GM19328 (cell line): ENCODE measurements at regions not wholly inside any gene's neighbourhood (a gene's known extent, or its start where the extent isn't known, plus 50 kb on each side); places are given as distances from the start of the nearest gene placed in this dataset.

Source experiments
- ATAC-seq: cut with Tn5 transposase; IDR thresholded peaks from one replicate; pipeline ENCODE4 v1.9.1; 2021; ENCODE audit warnings: mild to moderate bottlenecking, moderate library complexity; ENCODE audit not compliant: unreplicated experiment

DNA sequence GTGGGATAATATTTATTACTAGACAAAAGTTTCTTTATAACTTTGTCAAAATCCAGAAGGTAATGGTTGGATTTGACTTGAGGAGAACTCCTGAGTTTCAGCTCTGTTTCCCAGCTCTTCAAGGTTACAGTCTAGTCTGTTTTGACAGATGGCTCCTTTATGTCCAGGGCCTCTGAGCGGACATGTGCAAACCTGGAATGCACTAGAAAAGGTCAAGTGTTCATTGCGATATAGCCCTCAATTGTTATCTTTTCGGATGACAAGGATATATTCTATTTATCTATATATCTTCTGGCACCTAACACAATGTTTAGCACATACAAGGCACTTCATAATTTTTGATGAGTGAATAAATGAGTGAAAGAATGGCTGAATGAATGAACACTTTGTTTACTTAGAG is 513.2 kb upstream of the GOLIM4 start:
- ATAC-seq, result no peak

DNA sequence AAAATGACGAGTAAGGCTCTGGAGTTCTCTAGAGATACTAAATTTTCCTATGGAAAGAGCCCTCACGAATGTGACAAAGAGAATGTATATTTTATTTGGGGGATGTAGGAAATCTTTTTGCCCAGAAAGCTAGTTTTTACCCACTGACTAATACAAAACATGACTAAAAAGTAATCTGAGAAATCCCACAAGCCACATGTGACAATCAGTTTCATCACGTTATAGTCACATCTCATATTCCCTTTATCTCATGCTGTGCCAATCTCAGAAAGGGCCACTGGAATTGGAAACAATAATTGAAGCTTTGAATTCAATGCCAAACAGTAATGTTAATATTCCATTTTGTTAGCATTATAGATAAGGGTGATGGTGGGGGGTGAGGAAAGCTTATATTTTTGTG is 509.0 kb upstream of the GOLIM4 start:
- ATAC-seq, result no peak

DNA sequence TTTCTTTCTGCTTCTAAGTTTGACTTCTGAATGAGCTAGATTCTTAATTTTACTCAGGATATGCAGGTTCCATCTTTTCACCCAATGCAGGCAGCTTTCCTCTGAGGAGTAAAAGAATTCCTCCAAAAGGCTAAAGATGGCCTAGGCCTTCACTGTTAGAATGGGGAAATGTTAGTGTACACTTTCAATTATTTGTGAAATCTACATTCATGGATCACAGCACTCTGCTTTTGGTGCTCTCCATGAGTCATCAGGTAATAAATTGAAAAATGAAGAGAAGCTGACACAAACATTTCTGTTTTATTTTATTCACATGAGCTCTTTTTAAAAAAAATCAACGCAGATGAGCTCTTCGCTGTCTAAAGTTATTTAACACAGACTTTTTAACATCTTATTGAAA is 502.5 kb upstream of the GOLIM4 start:
- ATAC-seq, result no peak

DNA sequence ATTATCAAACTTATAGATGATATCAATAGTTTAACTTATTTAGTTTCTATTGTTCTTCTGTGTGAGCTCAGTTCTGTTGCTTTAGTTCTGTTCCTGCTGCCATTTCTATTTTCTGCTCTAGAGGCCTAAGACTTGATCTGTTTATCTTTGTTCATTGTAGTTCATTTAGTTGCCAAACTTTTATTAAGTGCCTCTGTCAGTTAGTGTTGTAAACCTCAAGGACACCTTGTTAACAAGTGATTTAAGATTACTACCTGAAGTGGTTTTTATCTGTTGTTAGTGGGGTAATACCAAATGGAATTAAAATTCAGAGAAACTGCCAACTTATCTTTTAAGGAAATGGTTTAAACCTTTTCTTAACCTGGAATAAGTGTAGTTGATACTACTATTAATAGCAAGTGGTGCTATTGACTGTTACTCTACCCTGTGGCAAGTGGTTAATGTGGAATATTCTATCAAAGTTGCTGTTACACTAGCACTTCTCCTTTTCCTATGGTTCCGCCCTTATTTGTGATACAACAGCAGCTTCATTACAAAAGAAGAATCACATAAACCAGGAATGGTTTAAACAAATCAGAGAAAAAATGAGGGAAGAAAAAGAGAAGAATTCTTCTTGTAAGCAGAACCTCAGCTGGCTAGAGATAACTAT is 500.6 kb upstream of the GOLIM4 start:
- ATAC-seq, result no peak

DNA sequence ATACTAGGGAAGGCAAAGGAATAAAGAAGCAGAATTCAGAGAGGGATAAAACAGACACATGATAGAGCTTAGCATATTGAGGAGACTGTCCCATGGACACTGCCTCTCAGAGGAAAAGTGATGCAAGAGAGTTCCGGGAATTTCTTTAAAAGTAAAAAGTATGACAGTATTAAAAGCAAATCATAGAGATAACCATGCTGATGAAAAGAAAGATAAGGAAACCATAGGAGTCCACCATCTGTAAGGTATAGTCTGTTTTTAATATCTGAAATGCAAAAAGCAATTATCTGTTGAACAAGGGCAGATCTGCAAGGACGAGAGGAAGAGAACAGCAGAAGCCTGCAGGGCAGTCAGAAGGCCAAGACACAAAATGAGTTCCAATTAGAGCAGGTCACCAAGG is 495.9 kb upstream of the GOLIM4 start:
- no peak for ATAC-seq

DNA sequence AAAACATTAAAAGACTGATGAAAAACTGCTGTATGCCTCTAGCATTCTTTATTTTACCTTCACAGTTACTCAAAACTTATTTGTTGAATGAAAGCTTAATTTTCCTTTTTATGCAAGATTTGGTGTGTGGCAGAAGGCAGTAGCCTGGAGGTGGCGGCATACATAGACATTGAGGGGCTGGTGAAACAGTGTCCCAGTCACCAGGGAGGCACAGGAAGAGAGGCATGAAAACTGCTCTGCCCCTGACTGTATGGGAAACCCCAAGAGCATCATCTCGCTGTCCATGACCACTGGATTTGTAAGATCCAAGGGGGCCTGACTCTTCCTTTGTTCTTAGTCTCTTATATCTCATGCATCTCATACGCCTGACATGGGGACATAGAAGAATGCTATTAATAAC is 493.7 kb upstream of the GOLIM4 start:
- ATAC-seq, result no peak

DNA sequence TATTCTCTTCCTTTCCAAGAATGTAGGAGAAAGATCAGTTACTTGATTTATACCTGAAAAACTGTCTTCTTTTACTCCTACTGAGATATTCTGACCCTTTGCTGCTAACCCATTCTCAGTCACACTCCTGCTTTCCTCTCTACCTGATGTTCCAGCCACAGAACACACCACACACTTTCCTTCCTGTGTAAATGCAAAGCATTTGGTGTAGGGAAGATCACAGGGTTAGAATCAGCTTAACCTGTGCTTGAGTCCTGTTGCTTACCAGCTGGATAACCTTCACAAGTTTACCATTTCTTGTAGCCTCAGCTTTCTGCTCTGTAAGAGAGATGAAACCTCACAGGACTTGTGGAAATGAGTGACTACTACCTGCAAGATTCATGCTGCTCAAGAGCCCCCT is 489.8 kb upstream of the GOLIM4 start:
- ATAC-seq, result no peak

DNA sequence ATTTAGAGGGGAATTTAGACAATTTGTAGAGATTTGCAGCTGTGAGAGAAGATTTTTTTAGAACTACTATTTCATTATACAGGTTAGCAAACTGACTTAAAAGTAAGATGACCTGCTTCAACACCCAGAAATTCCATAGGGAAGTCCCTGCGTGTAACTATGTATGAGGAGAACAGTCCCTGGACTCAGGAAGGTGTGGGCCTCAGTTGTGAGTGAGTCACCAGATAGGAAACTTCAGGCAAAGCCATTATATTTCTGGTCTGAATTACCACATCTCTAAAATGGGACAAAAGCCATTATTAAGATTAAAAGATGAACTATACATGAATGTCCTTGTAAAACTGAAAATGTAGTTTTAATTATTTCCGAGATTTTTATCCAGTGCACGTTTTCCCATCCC is 488.3 kb upstream of the GOLIM4 start:
- no peak for ATAC-seq

DNA sequence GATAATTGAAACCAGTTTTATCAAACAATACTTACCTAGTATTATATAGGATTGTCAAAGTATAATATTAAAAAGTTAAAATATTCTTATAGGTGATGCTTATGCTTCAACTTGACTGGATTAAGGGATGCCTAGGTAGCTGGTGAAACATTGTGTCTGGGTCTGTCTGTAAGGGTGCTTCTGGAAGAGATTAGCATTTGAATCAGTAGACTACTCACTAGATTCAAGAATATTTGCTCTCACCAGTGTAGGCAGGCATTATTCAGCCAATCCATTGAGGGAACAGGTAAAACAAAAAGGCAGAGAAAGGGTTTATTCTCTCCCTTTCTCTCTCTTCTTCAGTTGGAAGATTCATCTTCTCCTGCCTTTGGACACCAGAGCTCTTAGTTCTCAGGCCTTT is 486.8 kb upstream of the GOLIM4 start:
- ATAC-seq, result no peak

DNA sequence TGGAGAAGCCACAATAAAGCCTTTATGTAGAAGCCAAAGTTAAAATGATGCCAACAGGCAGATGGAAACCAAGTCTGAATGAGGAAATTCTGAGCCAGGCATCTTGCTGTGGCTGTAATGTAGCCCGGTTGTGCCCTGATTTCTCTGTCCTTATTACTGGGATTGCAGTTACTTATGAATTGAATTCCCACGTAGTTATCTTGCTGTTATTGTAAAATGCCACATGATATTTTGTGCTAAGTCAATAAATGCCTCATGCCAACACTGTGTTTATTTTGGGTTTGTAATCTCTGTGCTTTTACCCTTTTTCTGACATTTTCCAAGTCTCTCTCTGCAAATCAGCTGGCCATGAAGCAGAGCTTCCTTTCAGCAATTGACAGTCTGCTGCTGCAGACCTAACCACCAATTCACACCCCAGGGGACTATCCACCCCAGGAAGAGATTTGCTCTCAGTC is 486.1 kb upstream of the GOLIM4 start:
- ATAC-seq, result no peak

DNA sequence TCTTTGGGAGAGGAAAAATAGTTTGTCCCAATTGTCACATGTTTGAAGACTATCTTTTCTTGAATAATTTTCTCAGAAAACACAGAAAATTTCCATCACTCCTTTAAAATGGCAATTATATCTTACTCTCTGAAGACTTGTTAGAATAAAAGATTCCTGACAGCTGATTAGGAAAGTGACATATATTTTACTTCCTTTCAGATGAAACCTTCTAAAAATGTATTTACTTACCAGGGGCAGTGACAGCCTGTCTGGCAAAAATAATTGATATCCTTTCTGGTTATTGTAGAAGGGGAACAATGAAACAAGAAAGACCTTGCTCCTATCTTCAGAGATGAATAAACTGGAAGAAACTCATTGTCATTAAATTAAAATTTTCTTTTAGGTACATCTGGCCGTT is 483.3 kb upstream of the GOLIM4 start:
- no peak for ATAC-seq

DNA sequence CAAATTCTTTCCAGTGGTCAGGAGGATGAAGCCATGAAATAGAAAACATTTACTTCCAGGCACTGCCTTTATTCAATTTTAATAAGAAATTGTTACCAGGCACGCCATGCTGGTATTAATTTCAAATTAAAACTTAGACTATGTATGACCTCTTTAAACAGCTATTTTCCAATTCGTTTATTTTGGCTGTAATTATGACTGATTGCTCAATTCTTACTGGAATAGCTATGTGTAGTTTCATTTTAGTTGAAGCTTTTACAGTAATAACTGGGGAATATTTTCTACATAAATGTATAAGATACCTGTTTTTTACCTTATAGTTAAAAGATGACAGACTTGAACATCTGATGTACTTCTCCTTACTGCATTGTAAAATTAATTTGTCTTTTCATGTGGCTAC is 480.0 kb upstream of the GOLIM4 start:
- no peak for ATAC-seq

DNA sequence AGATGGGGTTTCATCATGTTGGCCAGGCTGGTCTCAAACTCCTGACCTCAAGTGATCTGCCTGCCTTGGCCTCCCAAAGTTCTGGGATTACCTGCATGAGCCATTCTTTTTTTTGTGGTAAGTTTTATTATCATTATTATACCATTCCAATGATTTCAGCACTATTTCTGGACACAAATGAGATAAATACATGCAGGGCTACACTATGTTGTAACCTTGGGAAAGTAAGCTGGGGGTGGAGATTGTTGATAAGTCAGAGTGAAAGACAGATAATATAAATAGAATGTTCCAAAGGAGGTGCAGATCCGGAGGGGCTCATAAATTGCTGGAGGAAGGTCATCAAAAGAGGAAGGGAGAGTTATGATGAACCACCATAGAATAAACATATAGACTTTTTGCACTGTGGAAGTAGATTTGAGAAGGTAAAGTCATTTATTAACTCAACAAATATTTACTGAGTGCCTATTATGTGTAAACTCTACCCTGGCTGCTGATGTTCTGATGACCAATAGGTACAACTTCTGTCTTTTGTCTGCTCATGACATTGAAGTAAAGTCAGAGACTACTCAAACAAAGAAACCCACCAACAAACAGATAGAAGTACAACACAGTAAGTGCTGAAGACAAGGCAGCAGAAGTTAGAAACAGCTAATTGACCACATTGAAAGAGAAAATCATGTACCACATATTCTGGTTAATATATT is 478.9 kb upstream of the GOLIM4 start:
- ATAC-seq, result no peak

DNA sequence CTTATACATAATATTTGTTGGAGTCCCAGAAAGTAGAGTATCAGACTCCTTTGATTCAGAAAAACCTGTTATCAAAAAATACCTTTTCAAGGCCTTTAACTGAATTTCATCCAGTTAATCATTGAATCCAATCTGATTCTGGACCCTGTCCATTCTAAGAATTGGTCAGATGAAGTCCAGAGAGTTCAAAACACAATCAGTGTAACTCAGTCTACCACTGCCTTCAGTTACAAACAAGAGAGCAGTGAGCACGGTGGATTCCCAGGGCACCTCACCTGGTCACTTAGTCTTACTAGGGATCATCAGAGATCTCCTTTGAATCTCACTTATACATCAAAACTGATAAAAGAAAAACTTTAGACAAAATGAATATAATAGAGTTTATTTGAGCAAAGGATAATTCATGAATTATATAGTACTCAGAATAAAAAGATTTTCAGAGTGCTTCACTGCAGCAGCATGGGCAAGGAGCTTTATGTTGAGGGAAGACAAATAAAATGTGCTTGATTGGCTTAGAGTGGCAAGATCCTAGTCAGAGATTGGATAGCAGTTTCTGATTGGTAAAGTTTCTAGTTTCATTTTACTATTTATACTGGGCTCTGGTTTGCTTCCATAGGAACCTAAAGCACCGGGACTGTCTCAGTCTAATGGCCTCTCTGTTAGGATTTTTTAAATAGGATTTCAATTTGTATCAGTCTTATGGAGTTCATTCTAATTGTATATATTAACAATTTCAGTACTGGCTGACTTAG is 474.9 kb upstream of the GOLIM4 start:
- no peak for ATAC-seq

DNA sequence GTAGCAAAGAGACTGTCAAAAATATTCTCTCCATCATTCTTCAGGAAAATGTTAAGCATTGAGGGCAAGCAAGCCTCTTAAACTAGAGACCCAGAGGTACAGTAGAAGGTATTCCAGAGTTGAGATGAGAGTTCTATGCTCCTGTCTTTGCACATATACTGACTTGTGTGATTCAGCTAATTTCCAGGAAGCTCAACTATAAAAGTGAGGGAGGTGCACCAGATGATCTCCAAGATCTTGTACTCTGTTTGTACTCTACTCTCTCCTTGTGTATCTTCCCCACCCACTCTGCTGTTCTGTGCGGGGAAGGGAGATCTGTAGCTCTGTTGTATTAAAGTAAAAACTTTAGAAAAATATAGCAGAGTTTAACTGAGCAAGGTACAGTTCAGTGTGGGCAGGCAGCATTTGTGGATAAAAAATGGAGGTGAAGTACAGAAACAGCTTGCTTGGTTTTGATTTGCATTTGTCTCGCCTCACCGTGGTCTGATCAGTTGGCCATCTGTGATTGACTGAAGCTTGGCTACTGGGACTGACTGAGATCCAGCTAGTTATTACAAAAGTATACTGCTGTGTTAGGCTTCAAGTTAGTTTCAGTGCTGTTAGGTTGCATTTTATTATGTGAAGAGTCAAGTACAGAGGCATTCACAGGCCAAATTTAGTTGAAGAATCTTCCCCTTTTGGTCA is 463.1 kb upstream of the GOLIM4 start:
- ATAC-seq, result no peak

DNA sequence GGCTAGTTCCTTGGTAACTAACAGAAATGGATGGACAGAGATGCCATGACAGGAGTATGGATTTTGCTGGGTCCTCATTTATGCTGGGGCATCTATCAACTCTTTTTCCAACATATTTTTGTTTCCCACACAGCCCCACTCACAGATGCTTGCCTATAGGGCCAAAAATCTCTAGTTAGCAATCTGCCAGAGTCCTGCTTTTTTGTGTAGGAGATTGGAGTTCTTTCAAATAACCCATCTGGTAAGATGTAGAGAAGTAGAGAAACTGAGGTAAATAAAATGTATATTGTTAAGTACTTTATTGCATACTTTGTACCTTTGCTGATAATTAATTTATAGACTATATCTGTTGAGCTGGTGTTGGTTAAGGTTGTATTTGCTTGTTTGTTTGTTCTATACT is 456.5 kb upstream of the GOLIM4 start:
- no peak for ATAC-seq

DNA sequence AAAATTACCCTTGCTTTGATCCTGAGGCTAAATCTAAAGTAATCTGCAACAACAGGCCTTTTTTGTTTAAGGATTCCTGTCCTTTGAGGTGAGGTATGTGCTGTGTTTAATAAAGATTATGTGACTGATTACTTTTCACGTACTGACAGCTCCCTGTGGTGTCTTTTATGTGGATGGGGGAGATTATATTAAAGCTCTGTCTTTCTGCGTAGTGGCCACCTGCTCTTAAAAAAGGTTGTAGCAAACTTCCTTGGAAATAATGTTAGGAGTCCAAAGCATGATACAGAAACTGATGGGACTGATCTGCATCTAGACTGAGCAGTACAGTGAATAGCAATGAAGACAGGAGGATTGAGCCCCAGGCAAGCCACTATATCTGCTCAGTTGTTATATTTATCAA is 453.0 kb upstream of the GOLIM4 start:
- ATAC-seq, result no peak

DNA sequence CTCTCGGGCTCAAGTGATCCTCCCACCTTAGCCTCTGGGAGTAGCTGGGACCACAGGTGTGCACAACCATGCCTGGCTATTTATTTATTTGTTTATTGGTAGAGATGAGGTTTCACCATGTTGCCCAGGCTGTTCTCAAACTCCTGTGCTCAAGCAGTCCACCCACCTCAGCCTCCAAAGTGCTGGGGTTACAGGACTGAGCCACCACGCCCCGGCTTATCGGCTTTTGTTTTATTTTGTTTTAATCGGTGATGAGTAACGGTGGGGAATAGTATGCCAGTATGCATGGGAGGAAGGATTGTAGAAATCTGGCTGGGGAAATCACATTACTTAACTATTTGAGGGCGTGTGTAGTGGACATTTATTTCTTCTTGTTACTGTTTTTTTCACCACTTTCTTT is 451.0 kb upstream of the GOLIM4 start:
- ATAC-seq, result no peak

DNA sequence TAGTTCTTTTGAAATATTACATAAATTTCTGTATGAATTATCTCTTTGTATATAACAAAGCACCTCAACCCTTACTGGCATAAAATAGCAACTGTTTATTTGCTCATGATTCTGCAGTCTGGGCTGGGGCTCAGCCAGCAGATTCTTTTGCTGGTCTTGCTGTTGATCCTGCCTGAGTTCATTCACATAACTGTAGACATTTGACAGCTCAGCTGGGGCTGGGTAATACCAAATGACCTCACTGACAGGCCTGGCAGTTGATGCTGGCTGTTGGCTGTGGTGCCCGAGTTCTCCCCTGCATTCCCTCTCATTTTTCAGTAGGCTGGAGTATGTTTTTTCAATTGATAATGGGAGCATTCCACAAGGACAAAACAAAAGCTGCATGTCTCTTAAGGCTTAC is 449.9 kb upstream of the GOLIM4 start:
- ATAC-seq, result no peak

DNA sequence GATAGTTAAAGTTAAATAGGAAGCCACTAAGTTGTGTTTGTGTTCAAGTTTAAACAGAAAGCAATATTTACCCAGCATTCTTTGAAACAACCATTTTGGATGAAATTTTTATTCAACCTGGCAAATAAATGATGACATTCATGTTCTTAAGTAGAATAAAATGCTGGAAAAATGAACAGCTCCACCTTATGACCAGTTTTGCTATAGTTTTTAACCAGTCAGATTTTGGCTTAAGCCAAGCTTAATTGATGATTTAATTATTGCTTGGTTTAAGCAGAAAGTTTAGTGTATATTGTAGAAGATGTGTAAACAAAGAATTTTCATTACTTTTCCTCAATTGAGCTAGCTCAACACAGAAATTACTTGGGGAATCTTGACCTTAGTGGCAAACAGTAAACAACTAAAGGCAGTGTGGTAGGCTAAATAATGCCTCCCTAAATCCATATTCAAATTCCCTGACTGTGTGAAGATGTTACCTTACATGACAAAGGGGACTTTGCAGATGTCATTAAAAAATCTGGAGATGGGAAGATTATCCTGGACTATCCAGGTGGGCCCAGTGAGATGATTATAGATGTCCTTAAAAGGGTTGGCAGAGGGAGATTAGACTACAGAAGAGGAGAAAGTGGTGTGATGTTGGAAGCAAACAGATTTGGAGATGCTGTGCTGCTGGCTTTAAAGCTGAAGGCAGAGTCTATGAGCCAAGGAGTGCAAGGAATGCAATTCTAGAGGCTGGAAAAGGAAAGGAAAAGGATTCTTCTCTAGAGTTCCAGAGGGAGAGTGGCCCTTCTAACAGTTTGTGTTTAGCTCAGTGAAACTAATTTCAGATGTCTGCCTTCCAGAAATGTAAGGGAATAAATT is 448.6 kb upstream of the GOLIM4 start:
- ATAC-seq, result no peak

DNA sequence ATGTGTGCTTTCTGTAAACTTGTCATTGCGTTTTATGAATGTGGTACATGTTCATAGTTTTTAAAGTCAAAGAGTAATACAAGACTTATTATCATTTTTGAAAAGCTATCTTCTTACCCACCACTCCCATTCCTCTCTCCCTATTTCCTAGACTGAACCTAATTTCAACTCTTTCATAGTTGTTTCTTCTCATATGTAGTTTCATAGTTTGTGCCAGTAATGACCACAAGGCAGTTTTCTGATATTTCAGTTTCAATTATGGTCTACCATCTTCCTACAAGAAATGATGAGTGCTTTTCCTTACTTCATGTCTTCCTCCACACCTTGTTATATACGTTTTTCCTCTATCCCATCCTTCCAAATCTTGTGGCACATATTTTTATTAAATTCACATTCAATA is 445.0 kb upstream of the GOLIM4 start:
- ATAC-seq, result no peak
